ENCODE measurements at regions not wholly inside any gene's neighbourhood (a gene's known extent, or its start where the extent isn't known, plus 50 kb on each side); places are given as distances from the start of the nearest gene placed in this dataset.

DNA sequence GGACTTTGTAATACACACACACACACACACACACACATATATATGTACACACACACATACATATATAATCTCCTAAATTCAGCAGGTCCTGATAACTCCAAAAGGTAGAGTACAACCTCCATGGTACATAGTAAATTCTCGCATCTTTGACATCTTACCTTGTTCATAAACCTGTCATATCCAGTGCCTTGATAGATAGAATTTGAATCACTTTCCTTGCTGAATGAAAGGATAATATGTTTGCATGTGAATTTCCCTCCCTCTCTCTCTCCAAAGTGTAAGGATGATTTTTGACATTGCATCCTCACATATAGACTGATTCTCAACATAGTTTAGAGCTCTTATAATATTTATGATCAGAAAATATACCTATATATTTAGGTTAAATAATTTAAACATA lies 567.1 kb upstream of the ADGRL2 start:
- no peak overlapping the region for H3K27ac ChIP-seq (ENCODE audit: low read depth in 1 of 2, low read length in 1 of 2)
- H3K27me3 ChIP-seq (ENCODE audit: control insufficient read depth in 3 of 3, insufficient read depth in 3 of 3, low read length in 2 of 3) = no peaks in the 10 kb centered on the region
- H3K4me1 ChIP-seq (ENCODE audit: control insufficient read depth in 5 of 5, insufficient read depth in 5 of 5, low read length in 5 of 5) = peaks cover 0 to 27% (median 0%) of the 10 kb centered on the region in 5 donors
- DNase-seq (no peak), ATAC-seq (ENCODE audit: insufficient read depth, low FRiP score) (no peak)
- no peaks in the 10 kb centered on the region for H3K9me3 ChIP-seq (ENCODE audit: control insufficient read depth in 4 of 4, insufficient read depth in 3 of 4, low read length in 3 of 4)
- 99 to 100% methylated on average over 1 of the region's 1 CpG for WGBS, 2 donors
- no peak for TF ChIP-seq CTCF (IDR thresholded peaks at IDR 0.05; ENCODE audit: control extremely low read depth, extremely low read depth)
- no peak overlapping the region for H3K9ac ChIP-seq (ENCODE audit: insufficient read depth in 1 of 2, low read length in 2 of 2)
- H3K4me3 ChIP-seq = no peak overlapping the region
- H3K36me3 ChIP-seq (ENCODE audit: control insufficient read depth in 4 of 4, insufficient read depth in 4 of 4, low read length in 4 of 4) = no peaks in the 10 kb centered on the region

DNA sequence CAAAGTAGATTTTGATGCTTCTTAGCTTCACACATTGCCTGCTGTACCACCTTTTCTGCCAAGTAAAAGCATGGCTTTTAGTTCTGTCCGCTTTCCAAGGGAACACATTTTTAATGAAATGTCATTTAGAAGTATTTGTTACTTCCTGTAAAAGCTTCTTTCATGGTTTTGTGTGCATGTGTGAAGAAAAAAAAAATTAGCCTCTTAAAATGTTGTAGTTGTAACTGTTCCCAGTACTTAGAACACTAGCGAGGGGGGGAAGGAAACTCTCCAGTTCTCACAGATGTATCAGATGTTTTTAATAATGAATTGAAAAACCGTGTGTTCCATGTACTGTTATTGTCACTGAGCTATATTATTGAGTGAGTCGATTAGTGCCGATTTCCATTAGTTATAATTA lies 568.3 kb upstream of the ADGRL2 start:
- H3K9ac ChIP-seq (ENCODE audit: insufficient read depth in 1 of 2, low read length in 2 of 2) = no peak overlapping the region
- 26 to 40% methylated on average over 5 of the region's 5 CpGs for WGBS, 2 donors
- no peak for TF ChIP-seq CTCF (IDR thresholded peaks at IDR 0.05; ENCODE audit: control extremely low read depth, extremely low read depth)
- no peaks in the 10 kb centered on the region for H3K36me3 ChIP-seq (ENCODE audit: control insufficient read depth in 4 of 4, insufficient read depth in 4 of 4, low read length in 4 of 4)
- no peak for ATAC-seq (ENCODE audit: insufficient read depth, low FRiP score)
- no peak overlapping the region for H3K4me3 ChIP-seq
- no peaks in the 10 kb centered on the region for H3K27me3 ChIP-seq (ENCODE audit: control insufficient read depth in 3 of 3, insufficient read depth in 3 of 3, low read length in 2 of 3)
- H3K27ac ChIP-seq (ENCODE audit: low read depth in 1 of 2, low read length in 1 of 2) = no peak overlapping the region
- peak in 2 of 3 donors; percentile 57 to 73 for DNase-seq
- H3K9me3 ChIP-seq (ENCODE audit: control insufficient read depth in 4 of 4, insufficient read depth in 3 of 4, low read length in 3 of 4) = no peaks in the 10 kb centered on the region
- peaks cover 0 to 23% (median 0%) of the 10 kb centered on the region in 5 donors for H3K4me1 ChIP-seq (ENCODE audit: control insufficient read depth in 5 of 5, insufficient read depth in 5 of 5, low read length in 5 of 5)

DNA sequence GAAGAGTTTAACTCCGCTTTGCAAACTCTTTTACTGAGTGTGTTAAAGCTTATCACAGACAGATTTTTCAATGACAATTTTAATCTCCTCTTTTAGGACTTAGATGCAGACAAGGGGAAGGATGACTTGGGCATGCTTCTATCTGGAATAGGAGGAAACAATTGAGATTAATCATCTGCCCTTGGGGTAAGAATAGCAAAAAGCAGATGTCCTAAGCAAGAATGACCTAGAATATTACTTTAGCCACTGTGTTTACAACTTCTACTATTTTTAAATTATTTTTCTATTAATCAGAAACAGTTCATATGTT lies 569.0 kb upstream of the ADGRL2 start:
- DNase-seq = peak in 1 of 3 donors; percentile 22
- TF ChIP-seq CTCF (IDR thresholded peaks at IDR 0.05; ENCODE audit: control extremely low read depth, extremely low read depth) = no peak
- ATAC-seq (ENCODE audit: insufficient read depth, low FRiP score) = no peak
- 81 to 85% methylated on average over 1 of the region's 1 CpG for WGBS, 2 donors
- Histone ChIP-seq H3K27ac (ENCODE audit: low read depth in 1 of 2, low read length in 1 of 2) (no peak overlapping the region), H3K36me3 (ENCODE audit: control insufficient read depth in 4 of 4, insufficient read depth in 4 of 4, low read length in 4 of 4) (no peaks in the 10 kb centered on the region), H3K9me3 (ENCODE audit: control insufficient read depth in 4 of 4, insufficient read depth in 3 of 4, low read length in 3 of 4) (no peaks in the 10 kb centered on the region), H3K4me3 (no peak overlapping the region), H3K9ac (ENCODE audit: insufficient read depth in 1 of 2, low read length in 2 of 2) (peak overlapping the region in 1 of 2 donors; percentile 67), H3K4me1 (ENCODE audit: control insufficient read depth in 5 of 5, insufficient read depth in 5 of 5, low read length in 5 of 5) (peaks cover 0 to 23% (median 0%) of the 10 kb centered on the region in 5 donors), H3K27me3 (ENCODE audit: control insufficient read depth in 3 of 3, insufficient read depth in 3 of 3, low read length in 2 of 3) (no peaks in the 10 kb centered on the region)

DNA sequence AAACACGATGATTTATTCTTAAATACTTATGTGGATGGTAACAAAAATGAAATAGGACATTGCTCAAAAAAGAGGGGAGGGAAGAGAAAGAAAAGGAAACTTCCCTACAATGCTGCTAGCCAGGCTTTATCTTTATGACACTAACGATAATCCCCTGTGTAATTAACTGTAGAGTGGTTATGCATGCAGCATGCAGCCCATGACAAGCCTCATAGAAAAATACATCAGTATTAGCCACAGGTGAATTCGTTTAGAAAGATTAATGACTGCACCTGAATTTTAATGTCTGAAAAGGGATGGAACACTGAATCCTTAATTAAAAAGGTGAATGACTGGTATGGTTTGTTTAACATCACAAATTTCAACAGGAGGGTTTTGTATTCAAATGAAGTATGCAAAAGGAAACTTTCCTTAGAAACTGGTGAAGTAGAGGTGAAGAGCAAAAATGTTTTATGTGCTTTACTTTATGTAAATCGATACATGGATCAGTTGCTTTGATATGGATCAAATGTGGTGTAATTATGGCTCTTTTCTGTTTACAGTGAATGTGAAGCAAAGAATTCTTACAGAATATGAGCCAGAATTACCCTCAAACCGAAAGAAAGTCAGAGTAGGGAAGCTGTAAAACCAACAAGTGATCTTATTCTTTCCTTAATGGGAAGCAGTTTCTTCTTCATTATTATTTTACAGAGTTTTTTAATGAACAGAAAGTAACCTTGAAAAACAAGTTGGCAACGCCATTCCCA lies 569.6 kb upstream of the ADGRL2 start:
- ATAC-seq (ENCODE audit: insufficient read depth, low FRiP score) (no peak), DNase-seq (peak in 1 of 3 donors; percentile 22)
- 59 to 69% methylated on average over 6 of the region's 6 CpGs for WGBS, 2 donors
- Histone ChIP-seq H3K27me3 (ENCODE audit: control insufficient read depth in 3 of 3, insufficient read depth in 3 of 3, low read length in 2 of 3) (no peaks in the 10 kb centered on the region), H3K27ac (ENCODE audit: low read depth in 1 of 2, low read length in 1 of 2) (no peak overlapping the region), H3K9me3 (ENCODE audit: control insufficient read depth in 4 of 4, insufficient read depth in 3 of 4, low read length in 3 of 4) (no peaks in the 10 kb centered on the region), H3K9ac (ENCODE audit: insufficient read depth in 1 of 2, low read length in 2 of 2) (peak overlapping the region in 1 of 2 donors; percentile 67), H3K4me3 (no peak overlapping the region), H3K36me3 (ENCODE audit: control insufficient read depth in 4 of 4, insufficient read depth in 4 of 4, low read length in 4 of 4) (no peaks in the 10 kb centered on the region), H3K4me1 (ENCODE audit: control insufficient read depth in 5 of 5, insufficient read depth in 5 of 5, low read length in 5 of 5) (peaks cover 0 to 23% (median 0%) of the 10 kb centered on the region in 5 donors)
- no peak for TF ChIP-seq CTCF (IDR thresholded peaks at IDR 0.05; ENCODE audit: control extremely low read depth, extremely low read depth)

Measured in lung (tissue), 11 donors.